ENCODE measurements at regions not wholly inside any gene's neighbourhood (a gene's known extent, or its start where the extent isn't known, plus 50 kb on each side); places are given as distances from the start of the nearest gene placed in this dataset.

DNA sequence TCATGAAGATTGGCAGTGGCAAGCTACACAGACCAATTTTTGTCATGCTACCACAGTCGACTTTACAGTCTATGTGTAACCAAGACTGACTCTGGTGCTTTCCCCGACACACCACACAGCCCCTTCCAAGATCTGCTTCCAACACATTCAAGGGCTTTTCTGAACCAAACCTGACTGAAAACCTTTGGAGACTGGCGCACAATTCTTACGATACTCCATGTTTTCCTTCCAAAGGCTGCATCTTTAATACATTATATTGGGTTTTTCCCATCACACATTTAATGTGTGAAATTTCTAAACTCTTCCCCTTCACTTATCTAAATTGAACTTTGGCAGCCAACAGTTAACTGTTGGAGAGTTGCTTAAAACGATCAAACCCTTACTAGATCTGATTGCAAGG is 127.7 kb upstream of the SOX5 start:
- Histone ChIP-seq H3K4me3 (ENCODE audit: low read depth, low read length) (no peak overlapping the region), H3K27me3 (ENCODE audit: control insufficient read depth, insufficient read depth, low read length) (no peaks in the 10 kb centered on the region), H3K36me3 (ENCODE audit: control insufficient read depth, insufficient read depth, low read length) (no peaks in the 10 kb centered on the region)
- ChIA-PET POLR2A (no interaction called here), CTCF (no interaction called here)
- TF ChIP-seq, protein P1, sequence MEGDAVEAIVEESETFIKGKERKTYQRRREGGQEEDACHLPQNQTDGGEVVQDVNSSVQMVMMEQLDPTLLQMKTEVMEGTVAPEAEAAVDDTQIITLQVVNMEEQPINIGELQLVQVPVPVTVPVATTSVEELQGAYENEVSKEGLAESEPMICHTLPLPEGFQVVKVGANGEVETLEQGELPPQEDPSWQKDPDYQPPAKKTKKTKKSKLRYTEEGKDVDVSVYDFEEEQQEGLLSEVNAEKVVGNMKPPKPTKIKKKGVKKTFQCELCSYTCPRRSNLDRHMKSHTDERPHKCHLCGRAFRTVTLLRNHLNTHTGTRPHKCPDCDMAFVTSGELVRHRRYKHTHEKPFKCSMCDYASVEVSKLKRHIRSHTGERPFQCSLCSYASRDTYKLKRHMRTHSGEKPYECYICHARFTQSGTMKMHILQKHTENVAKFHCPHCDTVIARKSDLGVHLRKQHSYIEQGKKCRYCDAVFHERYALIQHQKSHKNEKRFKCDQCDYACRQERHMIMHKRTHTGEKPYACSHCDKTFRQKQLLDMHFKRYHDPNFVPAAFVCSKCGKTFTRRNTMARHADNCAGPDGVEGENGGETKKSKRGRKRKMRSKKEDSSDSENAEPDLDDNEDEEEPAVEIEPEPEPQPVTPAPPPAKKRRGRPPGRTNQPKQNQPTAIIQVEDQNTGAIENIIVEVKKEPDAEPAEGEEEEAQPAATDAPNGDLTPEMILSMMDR (IDR thresholded peaks at IDR 0.05; ENCODE audit: insufficient read depth, low read depth, low read length): no peak
- no peak for DNase-seq (ENCODE audit: low read depth)

DNA sequence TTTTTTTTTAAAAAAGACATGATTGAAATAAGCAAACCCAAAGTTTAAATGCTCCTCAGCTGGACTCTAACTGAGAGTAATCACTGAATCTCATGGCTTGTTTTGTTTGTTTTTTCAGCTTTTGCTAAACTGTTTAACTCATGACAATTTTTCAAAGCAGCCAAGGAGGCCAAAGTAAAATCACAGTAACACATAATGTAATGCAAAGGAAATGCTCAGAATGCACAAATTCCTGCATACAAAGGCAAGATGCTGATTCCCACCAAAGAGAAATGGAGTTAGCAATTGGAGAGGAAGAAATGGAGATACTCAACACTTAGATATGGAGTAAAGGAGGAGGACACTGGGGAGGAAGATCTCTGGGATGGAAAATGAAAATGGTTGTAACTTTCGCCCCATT is 126.2 kb upstream of the SOX5 start:
- Histone ChIP-seq H3K27me3 (ENCODE audit: control insufficient read depth, insufficient read depth, low read length) (no peaks in the 10 kb centered on the region), H3K4me3 (ENCODE audit: low read depth, low read length) (no peak overlapping the region), H3K36me3 (ENCODE audit: control insufficient read depth, insufficient read depth, low read length) (no peaks in the 10 kb centered on the region)
- ChIA-PET CTCF (no interaction called here), POLR2A (no interaction called here)
- TF ChIP-seq, protein P1 (IDR thresholded peaks at IDR 0.05; ENCODE audit: insufficient read depth, low read depth, low read length): no peak
- no peak for DNase-seq (ENCODE audit: low read depth)

DNA sequence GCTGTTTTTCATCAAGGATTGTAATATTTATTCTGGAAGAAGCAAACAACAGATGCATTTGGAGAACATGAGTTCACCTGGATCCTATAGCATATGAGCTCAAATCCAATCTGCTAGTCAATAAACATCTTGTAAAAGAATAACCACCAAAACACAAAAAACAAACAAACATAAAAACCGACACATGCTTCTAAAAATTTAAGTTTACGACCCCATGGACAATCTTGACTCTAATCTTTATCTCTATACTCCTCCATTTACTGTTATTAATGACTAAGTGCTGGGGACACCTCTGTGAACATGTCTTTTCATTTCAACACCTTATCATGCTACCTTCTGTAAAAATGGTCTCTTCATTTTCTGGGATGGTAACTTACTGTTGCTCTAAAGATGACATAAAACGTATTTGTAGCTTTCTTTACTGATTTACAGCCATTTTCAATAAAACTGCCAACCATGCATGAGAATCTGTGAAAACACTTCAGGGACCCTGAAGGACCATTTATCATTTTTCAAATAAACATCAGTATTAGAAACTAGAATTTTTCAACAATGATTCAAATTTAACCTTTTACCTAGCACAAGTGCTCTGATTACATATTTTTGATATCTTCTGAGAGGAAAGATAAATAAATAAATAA is 123.8 kb upstream of the SOX5 start:
- TF ChIP-seq, protein P1 (IDR thresholded peaks at IDR 0.05; ENCODE audit: insufficient read depth, low read depth, low read length): no peak
- ChIA-PET POLR2A (no interaction called here), CTCF (no interaction called here)
- no peaks in the 10 kb centered on the region for H3K27me3 ChIP-seq (ENCODE audit: control insufficient read depth, insufficient read depth, low read length)
- H3K4me3 ChIP-seq (ENCODE audit: low read depth, low read length): no peak overlapping the region
- no peaks in the 10 kb centered on the region for H3K36me3 ChIP-seq (ENCODE audit: control insufficient read depth, insufficient read depth, low read length)
- no peak for DNase-seq (ENCODE audit: low read depth)

DNA sequence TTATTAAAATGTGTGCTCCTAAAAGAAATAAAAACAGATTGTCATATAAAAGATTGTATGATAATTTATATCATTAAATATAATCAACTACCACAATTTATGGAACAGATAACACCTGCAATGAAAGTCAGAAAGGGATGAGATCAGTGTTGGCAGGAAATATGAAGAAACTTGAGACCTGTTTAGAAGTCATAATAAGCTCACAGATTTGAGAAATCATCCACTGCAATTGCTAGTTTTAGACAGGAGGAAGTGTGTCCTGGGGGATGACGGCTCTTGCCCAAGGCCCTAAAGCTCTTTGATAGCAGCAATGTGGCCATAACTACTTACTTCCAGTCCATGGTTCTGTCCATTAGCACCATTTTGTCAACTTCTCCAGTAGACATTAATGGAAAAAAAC is 122.8 kb upstream of the SOX5 start:
- TF ChIP-seq, protein P1 (IDR thresholded peaks at IDR 0.05; ENCODE audit: insufficient read depth, low read depth, low read length): no peak
- H3K27me3 ChIP-seq (ENCODE audit: control insufficient read depth, insufficient read depth, low read length): no peaks in the 10 kb centered on the region
- H3K4me3 ChIP-seq (ENCODE audit: low read depth, low read length): no peak overlapping the region
- no peak for DNase-seq (ENCODE audit: low read depth)
- H3K36me3 ChIP-seq (ENCODE audit: control insufficient read depth, insufficient read depth, low read length): no peaks in the 10 kb centered on the region
- POLR2A ChIA-PET: no interaction called here
- CTCF ChIA-PET: no interaction called here

DNA sequence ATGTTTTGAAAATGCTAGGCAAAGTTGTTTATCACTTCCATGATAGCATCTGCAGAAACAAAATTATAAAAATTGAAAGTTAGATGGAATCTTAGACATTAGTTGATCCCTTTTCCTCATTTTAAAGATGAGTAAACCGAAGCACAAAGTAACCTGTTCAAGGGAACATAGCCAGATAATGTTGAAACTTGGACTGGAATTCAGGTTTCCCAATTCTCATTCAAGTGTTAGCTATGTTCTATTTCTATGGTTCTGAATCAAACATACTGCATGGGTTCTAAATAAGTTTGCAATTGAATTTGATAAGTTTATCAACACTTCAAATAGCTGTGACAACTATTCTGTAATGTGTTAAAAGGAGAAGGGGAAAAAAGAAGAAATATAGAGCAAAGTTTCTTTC is 122.4 kb upstream of the SOX5 start:
- TF ChIP-seq, protein P1 (IDR thresholded peaks at IDR 0.05; ENCODE audit: insufficient read depth, low read depth, low read length): no peak
- Histone ChIP-seq H3K27me3 (ENCODE audit: control insufficient read depth, insufficient read depth, low read length) (no peaks in the 10 kb centered on the region), H3K4me3 (ENCODE audit: low read depth, low read length) (no peak overlapping the region), H3K36me3 (ENCODE audit: control insufficient read depth, insufficient read depth, low read length) (no peaks in the 10 kb centered on the region)
- ChIA-PET CTCF (interaction anchor here (0.7 kb wide), 1 partner anchor 86 kb away, joined by 4 read pairs; no protein-coding TSS in a partner anchor), POLR2A (no interaction called here)
- no peak for DNase-seq (ENCODE audit: low read depth)
